Left ventricle myocardium inferior (tissue), 1 donor: ENCODE measurements at regions not wholly inside any gene's neighbourhood (a gene's known extent, or its start where the extent isn't known, plus 50 kb on each side); places are given as distances from the start of the nearest gene placed in this dataset.
A peak's percentile ranks its signal among the peaks of the same experiment; 100 is the strongest.
"Not testable (repeated sequence)": the region's sequence is repeated elsewhere in the genome, so short reads cannot be mapped to it uniquely, and the experiment has no call there.

Experiments used
- DNase-seq: peaks from one replicate; pipeline ENCODE4 v3.0.0-alpha.2; 2020
- H3K27ac ChIP-seq: fragments of 200-600 bp; replicated peaks from 2 replicates; pipeline ENCODE4 v1.8.0; 2021
- H3K27me3 ChIP-seq: fragments of 200-600 bp; 2 replicates; pipeline ENCODE4 v1.8.0; 2021; ENCODE audit warnings: low read depth
- H3K36me3 ChIP-seq: fragments of 200-600 bp; 2 replicates; pipeline ENCODE4 v1.8.0; 2021
- H3K4me1 ChIP-seq: fragments of 200-600 bp; 2 replicates; pipeline ENCODE4 v1.8.0; 2021
- H3K4me3 ChIP-seq: fragments of 200-600 bp; 2 replicates; pipeline ENCODE4 v1.8.0; 2021; ENCODE audit warnings: mild to moderate bottlenecking, moderate library complexity
- H3K9me3 ChIP-seq: fragments of 200-600 bp; replicated peaks from 2 replicates; pipeline ENCODE4 v1.8.0; 2021
- intact Hi-C: fragments of 100-400 bp; cut with micrococcal nuclease; formaldehyde crosslinking; loops from one replicate; pipeline ENCODE4 v1.11.0; 2022
- TF ChIP-seq, protein P1 (sequence below): fragments of 200-600 bp; IDR thresholded peaks from 2 replicates; pipeline ENCODE4 v1.8.0; 2021; ENCODE audit warnings: antibody characterized with exemption, mild to moderate bottlenecking, borderline replicate concordance
- donor health status: DM: no; HTN: yes; CAD: no; lungs with severe emphysema.

DNA sequence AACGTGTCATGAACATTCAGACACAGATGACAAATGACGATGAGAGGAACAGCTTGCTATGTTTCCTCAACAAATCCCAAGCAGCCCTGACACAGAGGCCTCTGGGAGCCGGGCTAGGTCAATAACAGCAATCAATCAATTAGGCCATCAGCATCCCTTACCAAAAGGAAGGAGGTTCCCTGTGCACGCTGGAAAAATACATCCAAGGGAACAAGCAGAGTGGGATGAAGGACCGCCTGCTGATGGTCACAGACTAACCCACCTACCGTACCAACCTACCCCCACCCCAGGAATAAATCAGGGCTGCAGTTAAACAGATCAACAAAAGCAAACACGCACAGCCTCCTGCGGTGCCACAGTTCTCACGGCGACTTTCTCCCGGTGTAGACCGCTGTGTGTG is 265.1 kb upstream of the SFSWAP start:
- no peaks in the 10 kb centered on the region for H3K4me1 ChIP-seq
- H3K36me3 ChIP-seq, result no peaks in the 10 kb centered on the region
- peaks cover 46% of the 10 kb centered on the region for H3K27me3 ChIP-seq
- H3K27ac ChIP-seq, result no peak overlapping the region
- peaks cover 27% of the 10 kb centered on the region for H3K9me3 ChIP-seq
- TF ChIP-seq, protein P1, sequence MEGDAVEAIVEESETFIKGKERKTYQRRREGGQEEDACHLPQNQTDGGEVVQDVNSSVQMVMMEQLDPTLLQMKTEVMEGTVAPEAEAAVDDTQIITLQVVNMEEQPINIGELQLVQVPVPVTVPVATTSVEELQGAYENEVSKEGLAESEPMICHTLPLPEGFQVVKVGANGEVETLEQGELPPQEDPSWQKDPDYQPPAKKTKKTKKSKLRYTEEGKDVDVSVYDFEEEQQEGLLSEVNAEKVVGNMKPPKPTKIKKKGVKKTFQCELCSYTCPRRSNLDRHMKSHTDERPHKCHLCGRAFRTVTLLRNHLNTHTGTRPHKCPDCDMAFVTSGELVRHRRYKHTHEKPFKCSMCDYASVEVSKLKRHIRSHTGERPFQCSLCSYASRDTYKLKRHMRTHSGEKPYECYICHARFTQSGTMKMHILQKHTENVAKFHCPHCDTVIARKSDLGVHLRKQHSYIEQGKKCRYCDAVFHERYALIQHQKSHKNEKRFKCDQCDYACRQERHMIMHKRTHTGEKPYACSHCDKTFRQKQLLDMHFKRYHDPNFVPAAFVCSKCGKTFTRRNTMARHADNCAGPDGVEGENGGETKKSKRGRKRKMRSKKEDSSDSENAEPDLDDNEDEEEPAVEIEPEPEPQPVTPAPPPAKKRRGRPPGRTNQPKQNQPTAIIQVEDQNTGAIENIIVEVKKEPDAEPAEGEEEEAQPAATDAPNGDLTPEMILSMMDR, result no peak
- H3K4me3 ChIP-seq, result no peak overlapping the region
- intact Hi-C loops, result no loop called here
- DNase-seq, result no peak

DNA sequence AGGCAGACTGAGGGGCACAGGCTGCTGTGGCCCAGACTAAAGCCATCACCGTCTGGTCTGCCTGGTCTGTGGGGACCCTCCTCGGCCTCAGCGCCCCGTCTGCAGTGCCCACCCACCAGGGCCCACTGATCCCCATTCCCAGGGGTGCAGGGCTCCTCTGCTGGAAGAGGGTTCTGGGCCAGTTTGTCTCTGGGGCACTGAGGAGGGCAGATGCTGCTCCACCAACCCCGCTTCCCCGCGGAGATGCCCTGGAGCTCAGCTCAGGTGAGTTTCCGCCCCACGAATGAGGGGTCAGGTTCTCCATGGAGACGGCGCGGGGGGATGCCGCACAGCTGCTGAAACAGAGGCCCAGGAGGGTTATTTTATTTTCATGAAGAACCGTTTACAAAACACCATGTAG is 263.3 kb upstream of the SFSWAP start:
- Histone ChIP-seq H3K9me3 (peaks cover 37% of the 10 kb centered on the region), H3K27me3 (peaks cover 50% of the 10 kb centered on the region)
- H3K27ac ChIP-seq, H3K4me3 ChIP-seq, DNase-seq, H3K4me1 ChIP-seq, intact Hi-C loops, H3K36me3 ChIP-seq: not testable (repeated sequence)

DNA sequence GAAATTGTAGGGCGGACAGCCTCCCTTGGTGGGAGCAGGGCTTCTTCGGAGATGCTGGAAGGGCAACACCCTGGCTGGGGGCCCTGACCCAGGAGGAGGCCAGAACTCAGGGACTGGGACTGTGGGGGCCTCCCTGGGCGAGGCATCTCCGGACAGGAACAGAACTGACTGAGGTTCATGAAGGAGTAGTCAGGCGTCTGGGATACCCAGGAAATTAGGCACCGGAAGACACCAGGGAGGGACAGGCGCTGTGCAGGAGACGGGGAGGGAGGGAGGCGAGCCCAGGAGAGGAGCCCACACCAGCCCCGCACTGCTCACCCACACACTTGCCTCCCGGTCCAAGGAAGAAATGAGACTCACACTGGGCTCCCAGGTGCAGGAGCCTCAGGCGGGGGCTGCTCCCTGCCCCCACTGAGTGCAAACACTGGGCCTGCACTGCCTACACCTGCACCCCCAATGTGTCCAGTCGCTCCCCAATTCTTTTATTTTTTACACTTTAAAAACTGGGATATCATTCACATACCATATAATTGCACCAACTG is 262.6 kb upstream of the SFSWAP start:
- peaks cover 44% of the 10 kb centered on the region for H3K27me3 ChIP-seq
- no peaks in the 10 kb centered on the region for H3K36me3 ChIP-seq
- intact Hi-C loops, result no loop called here

DNA sequence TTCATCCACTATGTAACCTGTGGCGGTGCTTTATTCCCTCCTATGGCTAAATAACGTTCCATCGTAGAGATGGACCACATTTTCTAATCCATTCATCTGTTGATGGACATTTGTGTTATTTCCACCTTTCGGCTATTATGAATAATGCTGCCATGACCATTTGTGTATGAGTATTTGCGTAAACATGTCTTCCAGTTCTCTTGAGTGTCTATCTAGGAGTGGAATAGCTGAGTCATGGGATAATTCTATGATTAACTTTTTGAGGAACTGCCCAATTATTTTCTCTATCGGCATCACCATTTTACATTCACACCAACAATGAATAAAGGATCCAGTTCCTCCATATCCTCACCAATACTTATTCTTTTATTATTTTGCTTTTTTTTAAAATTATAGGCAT is 261.9 kb upstream of the SFSWAP start:
- Histone ChIP-seq H3K4me3 (no peak overlapping the region), H3K4me1 (no peaks in the 10 kb centered on the region), H3K27ac (no peak overlapping the region), H3K27me3 (peaks cover 37% of the 10 kb centered on the region), H3K9me3 (peaks cover 37% of the 10 kb centered on the region), H3K36me3 (no peaks in the 10 kb centered on the region)
- no peak for DNase-seq
- TF ChIP-seq, protein P1, result no peak
- intact Hi-C loops, result no loop called here

More for the DNA sequence above, 262.6 kb upstream of the SFSWAP start:
- no peak for DNase-seq
- Histone ChIP-seq H3K9me3 (peaks cover 37% of the 10 kb centered on the region), H3K4me3 (no peak overlapping the region), H3K27ac (no peak overlapping the region), H3K4me1 (no peaks in the 10 kb centered on the region)
- TF ChIP-seq, protein P1, result no peak

DNA sequence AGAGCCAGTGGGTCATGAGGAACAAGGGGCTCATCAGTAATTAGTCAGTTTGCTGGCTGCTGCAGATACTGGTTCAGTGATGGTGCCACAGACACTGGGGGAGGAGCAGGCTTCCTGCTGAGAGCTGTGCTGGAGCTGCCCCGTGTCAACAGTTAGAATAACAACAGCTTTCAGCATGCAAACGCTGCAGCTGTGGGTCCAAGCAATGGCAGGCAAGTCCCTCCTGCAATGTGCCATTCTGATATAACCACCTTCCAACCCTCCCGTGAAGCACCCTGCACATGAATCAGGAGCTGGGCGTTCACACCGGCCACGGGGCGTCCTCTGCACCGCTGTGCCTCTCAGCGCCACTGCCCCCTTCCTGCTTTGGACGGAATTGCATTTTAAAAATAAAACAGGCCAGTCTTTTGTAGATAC is 258.4 kb upstream of the SFSWAP start:
- Histone ChIP-seq H3K9me3 (peaks cover 37% of the 10 kb centered on the region), H3K4me1 (no peaks in the 10 kb centered on the region), H3K27me3 (peaks cover 45% of the 10 kb centered on the region), H3K36me3 (no peaks in the 10 kb centered on the region), H3K27ac (no peak overlapping the region), H3K4me3 (no peak overlapping the region)
- no peak for DNase-seq
- TF ChIP-seq, protein P1, result peak; percentile 26
- intact Hi-C loops, result no loop called here

DNA sequence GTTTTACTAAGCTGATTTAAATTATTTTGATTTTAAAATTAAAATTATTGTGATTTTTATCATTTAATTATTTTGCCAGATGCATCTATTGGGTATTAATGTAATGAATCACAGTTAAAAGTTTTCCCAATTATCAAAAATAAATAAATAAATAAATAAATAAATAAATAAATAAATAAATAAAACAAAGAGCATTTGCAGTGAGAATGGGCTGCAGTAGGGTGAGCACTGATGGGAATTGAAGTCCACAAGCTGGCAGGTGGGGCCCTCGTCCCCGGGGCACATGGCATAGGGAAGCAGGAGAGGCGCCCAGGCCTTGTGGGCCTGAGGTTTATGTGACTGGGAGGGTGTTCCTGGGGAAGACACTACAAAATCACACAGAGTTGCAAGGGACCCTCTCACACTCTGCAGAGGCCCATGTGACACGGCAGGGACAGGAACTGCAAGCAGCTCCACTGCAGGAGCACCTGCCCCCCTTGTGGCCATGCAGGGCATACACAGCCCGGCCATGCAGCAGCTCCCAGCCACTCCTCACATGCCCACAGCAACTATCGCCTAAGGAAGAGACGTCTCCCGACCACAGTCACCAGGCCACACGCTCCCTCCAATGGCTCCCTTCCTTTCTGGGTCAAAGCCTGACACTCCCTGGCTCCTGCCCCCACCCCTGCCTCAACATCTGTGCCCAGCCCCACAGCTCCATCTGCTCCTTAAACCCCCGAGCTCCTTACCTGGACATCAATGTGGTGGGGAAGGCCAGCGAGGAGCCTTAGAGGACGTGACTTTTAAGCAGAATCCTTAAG is 256.3 kb upstream of the SFSWAP start:
- no peak for DNase-seq
- no peaks in the 10 kb centered on the region for H3K36me3 ChIP-seq
- H3K9me3 ChIP-seq, result peaks cover 22% of the 10 kb centered on the region
- H3K4me1 ChIP-seq, result no peaks in the 10 kb centered on the region
- H3K27me3 ChIP-seq, result peaks cover 61% of the 10 kb centered on the region
- no peak overlapping the region for H3K27ac ChIP-seq
- intact Hi-C loops, result no loop called here
- no peak overlapping the region for H3K4me3 ChIP-seq
- TF ChIP-seq, protein P1, result peak; percentile 68
